Endodermal cell (in vitro differentiated cells): ENCODE measurements at regions not wholly inside any gene's neighbourhood (a gene's known extent, or its start where the extent isn't known, plus 50 kb on each side); places are given as distances from the start of the nearest gene placed in this dataset.
"Not testable (repeated sequence)": the region's sequence is repeated elsewhere in the genome, so short reads cannot be mapped to it uniquely, and the experiment has no call there.

Experiments
- DNase-seq: peaks from one replicate; pipeline ENCODE4 v3.0.0-alpha.2; 2017
- H3K27ac ChIP-seq: 2 replicates; pipeline ENCODE4 v1.5.1; 2013; ENCODE audit warnings: mild to moderate bottlenecking, low read depth, low read length, moderate library complexity
- H3K27me3 ChIP-seq: 2 replicates; pipeline ENCODE4 v1.6.1; 2013; ENCODE audit warnings: mild to moderate bottlenecking, low read length, moderate library complexity; ENCODE audit not compliant: insufficient read depth, control insufficient read depth, poor library complexity, severe bottlenecking
- H3K36me3 ChIP-seq: 2 replicates; pipeline ENCODE4 v1.7.0; 2013; ENCODE audit warnings: mild to moderate bottlenecking, low read length, moderate library complexity; ENCODE audit not compliant: control insufficient read depth, insufficient read depth
- H3K4me1 ChIP-seq: one replicate; pipeline ENCODE4 v1.7.0; 2013; ENCODE audit warnings: low read length; ENCODE audit not compliant: control insufficient read depth, insufficient read depth
- H3K4me3 ChIP-seq: 2 replicates; pipeline ENCODE4 v1.5.1; 2013; ENCODE audit warnings: mild to moderate bottlenecking, low read length, moderate library complexity
- H3K9ac ChIP-seq: 2 replicates; pipeline ENCODE4 v1.6.1; 2013; ENCODE audit warnings: mild to moderate bottlenecking, low read length, moderate library complexity; ENCODE audit not compliant: poor library complexity, severe bottlenecking; ENCODE audit errors: extremely low read depth
- H3K9me3 ChIP-seq: 2 replicates; pipeline ENCODE4 v1.6.1; 2013; ENCODE audit warnings: mild to moderate bottlenecking, low read length, moderate library complexity; ENCODE audit not compliant: control insufficient read depth
- H3K27ac Mint-ChIP-seq: 2 replicates; pipeline ENCODE4 v1.8.0; 2020; ENCODE audit warnings: mixed read lengths
- H3K27me3 Mint-ChIP-seq: 2 replicates; pipeline ENCODE4 v1.8.0; 2021; ENCODE audit warnings: mild to moderate bottlenecking, mixed read lengths; ENCODE audit not compliant: insufficient read depth
- H3K36me3 Mint-ChIP-seq: 2 replicates; pipeline ENCODE4 v1.8.0; 2020; ENCODE audit warnings: low read depth, mixed read lengths
- H3K4me1 Mint-ChIP-seq: 2 replicates; pipeline ENCODE4 v1.8.0; 2020; ENCODE audit warnings: mixed read lengths
- H3K4me3 Mint-ChIP-seq: 2 replicates; pipeline ENCODE4 v1.8.0; 2020; ENCODE audit warnings: mild to moderate bottlenecking, moderate library complexity, mixed read lengths
- H3K9me3 Mint-ChIP-seq: 2 replicates; pipeline ENCODE4 v1.8.0; 2020; ENCODE audit warnings: mild to moderate bottlenecking, mixed read lengths
- WGBS, 2 experiments: methylation state at CpG; one replicate each; pipeline versions ENCODE4 v1.1.5 to v1.1.7; 2013; ENCODE audit warnings: missing lambda C conversion rate in 2 of 2, mixed read lengths in 1 of 2; ENCODE audit not compliant: insufficient coverage in 1 of 2, insufficient read length in 1 of 2; 5-methylcytosine and 5-hydroxymethylcytosine counted together
- TF ChIP-seq, protein P1 (sequence below): fragments of 200-600 bp; sonication (generic); conservative IDR thresholded peaks from 2 replicates; pipeline ENCODE4 v1.5.0; 2021; ENCODE audit warnings: antibody characterized with exemption, mild to moderate bottlenecking

DNA sequence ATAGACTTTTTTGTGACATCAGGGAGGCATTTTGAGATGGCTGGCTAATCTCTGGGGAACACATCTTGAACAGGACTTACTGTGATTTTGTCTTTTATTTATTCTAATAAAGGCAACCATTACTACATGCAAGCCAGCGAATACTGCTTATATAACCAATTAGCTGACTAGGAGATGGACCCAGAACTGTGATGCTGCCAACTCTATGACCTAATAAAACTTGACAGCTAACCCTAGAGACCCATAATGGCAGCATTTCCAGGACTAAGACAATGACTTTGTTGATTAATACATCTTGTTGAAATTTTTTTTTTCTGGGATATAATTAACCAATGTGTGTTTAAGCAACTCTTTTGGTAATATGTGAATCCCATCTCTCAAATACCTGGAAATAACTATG is 584.6 kb downstream of the PRR32 start:
- TF ChIP-seq, protein P1, sequence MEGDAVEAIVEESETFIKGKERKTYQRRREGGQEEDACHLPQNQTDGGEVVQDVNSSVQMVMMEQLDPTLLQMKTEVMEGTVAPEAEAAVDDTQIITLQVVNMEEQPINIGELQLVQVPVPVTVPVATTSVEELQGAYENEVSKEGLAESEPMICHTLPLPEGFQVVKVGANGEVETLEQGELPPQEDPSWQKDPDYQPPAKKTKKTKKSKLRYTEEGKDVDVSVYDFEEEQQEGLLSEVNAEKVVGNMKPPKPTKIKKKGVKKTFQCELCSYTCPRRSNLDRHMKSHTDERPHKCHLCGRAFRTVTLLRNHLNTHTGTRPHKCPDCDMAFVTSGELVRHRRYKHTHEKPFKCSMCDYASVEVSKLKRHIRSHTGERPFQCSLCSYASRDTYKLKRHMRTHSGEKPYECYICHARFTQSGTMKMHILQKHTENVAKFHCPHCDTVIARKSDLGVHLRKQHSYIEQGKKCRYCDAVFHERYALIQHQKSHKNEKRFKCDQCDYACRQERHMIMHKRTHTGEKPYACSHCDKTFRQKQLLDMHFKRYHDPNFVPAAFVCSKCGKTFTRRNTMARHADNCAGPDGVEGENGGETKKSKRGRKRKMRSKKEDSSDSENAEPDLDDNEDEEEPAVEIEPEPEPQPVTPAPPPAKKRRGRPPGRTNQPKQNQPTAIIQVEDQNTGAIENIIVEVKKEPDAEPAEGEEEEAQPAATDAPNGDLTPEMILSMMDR = no peak
- no peaks in the 10 kb centered on the region for H3K36me3 Mint-ChIP-seq

DNA sequence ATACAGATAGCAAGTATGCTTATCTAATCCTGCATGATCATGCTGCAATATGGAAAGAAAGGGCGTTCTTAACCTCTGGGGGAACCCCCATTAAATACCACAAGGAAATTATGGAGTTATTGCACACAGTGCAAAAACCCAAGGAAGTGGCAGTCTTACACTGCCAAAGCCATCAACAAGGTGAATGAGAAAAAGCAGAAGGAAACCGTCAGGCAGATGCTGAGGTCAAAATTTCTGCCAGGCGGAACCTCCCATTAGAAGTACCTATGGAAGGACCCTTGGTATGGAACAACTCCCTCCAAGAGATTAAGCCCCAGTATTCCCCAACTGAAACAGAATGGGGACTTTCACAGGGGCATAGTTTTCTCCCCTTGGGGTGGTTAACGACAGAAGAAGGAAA is 580.7 kb downstream of the PRR32 start:
- not testable (repeated sequence) for H3K4me1 Mint-ChIP-seq, H3K4me3 Mint-ChIP-seq, H3K27me3 ChIP-seq

More for the DNA sequence above, 584.6 kb downstream of the PRR32 start:
- no peak for DNase-seq
- no peak overlapping the region for H3K27ac ChIP-seq
- no peak overlapping the region for H3K4me3 ChIP-seq
- no peak overlapping the region for H3K27ac Mint-ChIP-seq
- H3K27me3 Mint-ChIP-seq = no peaks in the 10 kb centered on the region
- WGBS, 2 experiments = 92% methylated on average over 1 of the region's 1 CpG; no CpG with 5 or more reads in 1 of the 2 experiments
- no peak overlapping the region for H3K4me3 Mint-ChIP-seq
- H3K4me1 Mint-ChIP-seq = no peaks in the 10 kb centered on the region
- no peaks in the 10 kb centered on the region for H3K27me3 ChIP-seq
- H3K9me3 ChIP-seq = no peaks in the 10 kb centered on the region
- no peaks in the 10 kb centered on the region for H3K9me3 Mint-ChIP-seq
- H3K36me3 ChIP-seq = no peaks in the 10 kb centered on the region
- no peak overlapping the region for H3K9ac ChIP-seq
- H3K4me1 ChIP-seq = no peaks in the 10 kb centered on the region

DNA sequence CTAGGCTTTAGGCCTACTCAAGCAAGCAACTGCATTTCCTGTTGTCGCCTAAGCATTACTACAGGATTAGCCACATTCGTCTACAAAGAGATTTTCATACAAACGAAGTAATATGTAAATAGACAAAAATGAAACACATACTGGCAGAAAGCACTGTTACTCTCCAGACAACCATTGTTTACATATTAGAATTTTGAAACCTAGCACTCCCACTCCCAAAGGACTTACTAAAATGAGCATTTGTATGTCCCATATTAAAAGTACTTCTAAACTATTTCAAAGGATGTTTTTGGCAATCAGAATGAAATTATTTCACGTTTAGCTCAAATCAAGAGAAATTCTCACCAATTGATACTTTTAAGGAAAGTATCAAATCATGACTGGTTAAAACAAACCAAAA is 570.8 kb downstream of the PRR32 start:
- Histone ChIP-seq H3K27ac (no peak overlapping the region), H3K9ac (no peak overlapping the region), H3K4me1 (no peaks in the 10 kb centered on the region), H3K27me3 (no peaks in the 10 kb centered on the region), H3K36me3 (no peaks in the 10 kb centered on the region), H3K9me3 (no peaks in the 10 kb centered on the region), H3K4me3 (no peak overlapping the region)
- no peak for DNase-seq
- H3K4me3 Mint-ChIP-seq = no peak overlapping the region
- TF ChIP-seq, protein P1 = no peak
- WGBS, 2 experiments = 93 to 100% methylated on average over 2 to 4 of the region's 4 CpGs
- no peak overlapping the region for H3K27ac Mint-ChIP-seq
- no peaks in the 10 kb centered on the region for H3K36me3 Mint-ChIP-seq
- H3K4me1 Mint-ChIP-seq = no peaks in the 10 kb centered on the region
- H3K27me3 Mint-ChIP-seq = no peaks in the 10 kb centered on the region
- H3K9me3 Mint-ChIP-seq = peaks cover 9% of the 10 kb centered on the region

More for the DNA sequence above, 580.7 kb downstream of the PRR32 start:
- H3K9me3 ChIP-seq, H3K27ac ChIP-seq, H3K9ac ChIP-seq, H3K9me3 Mint-ChIP-seq, DNase-seq, H3K4me3 ChIP-seq, H3K36me3 Mint-ChIP-seq, H3K4me1 ChIP-seq, H3K36me3 ChIP-seq, H3K27ac Mint-ChIP-seq, H3K27me3 Mint-ChIP-seq: not testable (repeated sequence)
- 93% methylated on average over 4 of the region's 4 CpGs; no CpG with 5 or more reads in 1 of the 2 experiments for WGBS, 2 experiments

DNA sequence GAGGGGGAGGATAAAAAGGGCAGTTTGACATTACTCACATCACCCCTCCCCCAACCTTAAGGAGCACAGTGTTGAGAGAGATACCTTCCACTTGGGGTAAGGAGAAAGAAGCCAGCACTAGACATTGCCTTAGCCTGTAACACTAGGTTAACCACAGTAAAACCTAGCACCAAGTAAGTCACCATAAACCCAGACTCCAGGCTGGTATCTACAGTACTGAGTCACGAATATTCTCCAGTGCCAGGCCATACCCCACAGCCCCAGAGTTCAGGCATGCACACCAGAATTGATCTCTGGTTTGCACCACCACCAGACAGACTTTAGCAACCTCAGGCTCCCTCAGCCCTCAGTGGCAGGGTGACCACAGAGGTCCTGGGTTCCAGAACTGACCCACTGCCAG is 570.4 kb downstream of the PRR32 start:
- H3K27ac Mint-ChIP-seq = no peak overlapping the region

More for the DNA sequence above, 570.4 kb downstream of the PRR32 start:
- Histone ChIP-seq H3K9ac (no peak overlapping the region), H3K4me1 (no peaks in the 10 kb centered on the region), H3K4me3 (no peak overlapping the region), H3K27ac (no peak overlapping the region), H3K9me3 (no peaks in the 10 kb centered on the region), H3K27me3 (no peaks in the 10 kb centered on the region), H3K36me3 (no peaks in the 10 kb centered on the region)
- TF ChIP-seq, protein P1 = no peak
- Mint-ChIP-seq H3K4me1 (no peaks in the 10 kb centered on the region), H3K9me3 (peaks cover 5% of the 10 kb centered on the region), H3K36me3 (no peaks in the 10 kb centered on the region), H3K4me3 (no peak overlapping the region), H3K27me3 (no peaks in the 10 kb centered on the region)
- DNase-seq = no peak
- 88% methylated on average over 1 of the region's 1 CpG; no CpG with 5 or more reads in 1 of the 2 experiments for WGBS, 2 experiments
